ENCODE measurements at regions not wholly inside any gene's neighbourhood (a gene's known extent, or its start where the extent isn't known, plus 50 kb on each side); places are given as distances from the start of the nearest gene placed in this dataset.
"Not testable (repeated sequence)": the region's sequence is repeated elsewhere in the genome, so short reads cannot be mapped to it uniquely, and the experiment has no call there.

DNA sequence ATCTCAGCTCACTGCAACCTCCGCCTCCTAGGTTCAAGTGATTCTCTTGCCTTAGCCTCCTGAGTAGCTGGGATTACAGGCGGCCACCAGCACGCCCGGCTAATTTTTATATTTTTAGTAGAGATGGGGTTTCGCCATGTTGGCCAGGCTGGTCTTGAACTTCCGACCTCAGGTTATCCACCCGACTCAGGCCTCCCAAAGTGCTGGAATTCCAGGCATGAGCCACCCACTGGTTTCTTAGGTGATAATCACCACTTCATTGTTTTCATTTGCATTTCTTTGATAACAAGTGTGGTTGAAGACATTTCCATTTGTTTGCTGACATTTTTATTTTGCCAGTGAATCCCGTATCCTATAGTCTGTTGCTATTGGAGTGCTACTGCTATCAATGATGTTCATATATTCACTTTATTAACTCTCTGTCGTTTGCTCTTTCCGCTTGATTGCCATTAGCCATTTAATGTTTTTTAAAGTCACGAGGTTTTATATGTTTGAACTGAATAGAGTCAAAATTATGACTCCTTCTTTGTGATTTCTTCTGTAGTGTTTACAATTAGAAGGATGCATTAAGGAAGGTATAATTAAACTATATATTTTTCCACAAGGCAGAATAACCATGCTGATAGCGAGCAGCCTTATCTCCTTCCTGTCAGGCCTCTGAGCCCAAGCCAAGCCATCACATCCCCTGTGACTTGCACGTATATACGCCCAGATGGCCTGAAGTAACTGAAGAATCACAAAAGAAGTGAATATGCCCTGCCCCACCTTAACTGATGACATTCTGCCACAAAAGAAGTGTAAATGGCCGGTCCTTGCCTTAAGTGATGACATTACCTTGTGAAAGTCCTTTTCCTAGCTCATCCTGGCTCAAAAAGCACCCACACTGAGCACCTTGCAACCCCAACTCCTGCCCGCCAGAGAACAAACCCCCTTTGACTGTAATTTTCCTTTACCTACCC, 87.3 kb upstream of the DAPK1 start:
- H4K91ac ChIP-seq (ENCODE audit: low read depth, low read length); H2BK12ac ChIP-seq (ENCODE audit: low read length); DNase-seq: not testable (repeated sequence)

DNA sequence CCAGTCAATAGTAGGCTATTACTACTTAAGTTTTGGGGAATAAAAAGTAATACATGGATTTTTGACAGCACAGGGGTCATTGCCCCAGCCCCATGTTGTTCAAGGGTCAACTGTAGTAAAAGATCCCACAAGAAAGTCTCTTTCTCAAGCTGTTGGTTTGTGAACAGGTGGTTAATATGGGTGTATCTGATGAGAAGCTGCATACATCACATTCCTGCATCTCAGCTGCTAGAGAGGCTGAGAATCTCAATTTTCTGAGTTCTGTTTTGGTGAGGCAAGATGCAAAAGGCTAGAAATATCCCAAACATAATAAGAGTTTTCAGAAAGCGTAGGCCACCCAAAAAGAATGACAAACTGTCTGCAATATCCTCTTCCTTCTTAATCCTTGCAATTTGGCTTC, 76.8 kb upstream of the DAPK1 start:
- Histone ChIP-seq H3K14ac (ENCODE audit: low read length) (no peak overlapping the region), H3K4me3 (ENCODE audit: low read depth, low read length) (no peak overlapping the region), H3K27ac (ENCODE audit: low read depth, low read length) (no peak overlapping the region), H3K23ac (ENCODE audit: low read length) (no peak overlapping the region), H2AFZ (ENCODE audit: insufficient read depth, low read length, poor library complexity) (no peak overlapping the region), H4K8ac (ENCODE audit: low read depth, low read length) (no peak overlapping the region), H2BK120ac (ENCODE audit: insufficient read depth, low read length, poor library complexity) (no peak overlapping the region), H3K79me1 (ENCODE audit: low read length) (no peaks in the 10 kb centered on the region), H2BK12ac (ENCODE audit: low read length) (no peak overlapping the region), H3K9ac (ENCODE audit: low read length) (no peak overlapping the region), H2BK5ac (ENCODE audit: low read depth, low read length, poor library complexity) (no peak overlapping the region), H3K36me3 (ENCODE audit: control insufficient read depth in 1 of 2, insufficient read depth in 2 of 2, low read length in 2 of 2) (no peaks in the 10 kb centered on the region), H3K9me3 (ENCODE audit: insufficient read depth, low read depth, low read length) (peaks cover 3% of the 10 kb centered on the region), H3K27me3 (ENCODE audit: insufficient read depth, low read length) (no peaks in the 10 kb centered on the region), H3K4me2 (ENCODE audit: low read length) (no peak overlapping the region), H3K79me2 (ENCODE audit: control insufficient read depth, insufficient read depth, low read length, poor library complexity) (no peaks in the 10 kb centered on the region), H3K4me1 (ENCODE audit: control insufficient read depth in 1 of 2, insufficient read depth in 2 of 2, low read length in 2 of 2) (no peaks in the 10 kb centered on the region), H4K91ac (ENCODE audit: low read depth, low read length) (no peak overlapping the region), H4K12ac (ENCODE audit: low read depth, low read length) (no peak overlapping the region), H3K4ac (ENCODE audit: low read depth, low read length) (no peak overlapping the region), H3K18ac (ENCODE audit: low read length) (no peak overlapping the region), H2AK5ac (ENCODE audit: low read length) (no peak overlapping the region)
- peak in 1 of 2 donors; percentile 20 for DNase-seq
- no CpG with 5 or more reads among the region's 1 CpG for WGBS (ENCODE audit: extremely low coverage, insufficient coverage, insufficient read length)

More for the DNA sequence above, 87.3 kb upstream of the DAPK1 start:
- not testable (repeated sequence) for H3K14ac ChIP-seq (ENCODE audit: low read length); H2AFZ ChIP-seq (ENCODE audit: insufficient read depth, low read length, poor library complexity); H2BK120ac ChIP-seq (ENCODE audit: insufficient read depth, low read length, poor library complexity); H3K23ac ChIP-seq (ENCODE audit: low read length); H3K18ac ChIP-seq (ENCODE audit: low read length); H2BK5ac ChIP-seq (ENCODE audit: low read depth, low read length, poor library complexity); H2AK5ac ChIP-seq (ENCODE audit: low read length); H3K4me2 ChIP-seq (ENCODE audit: low read length); H3K79me1 ChIP-seq (ENCODE audit: low read length); H4K8ac ChIP-seq (ENCODE audit: low read depth, low read length); H3K9ac ChIP-seq (ENCODE audit: low read length); H3K36me3 ChIP-seq (ENCODE audit: control insufficient read depth in 1 of 2, insufficient read depth in 2 of 2, low read length in 2 of 2); H3K4me1 ChIP-seq (ENCODE audit: control insufficient read depth in 1 of 2, insufficient read depth in 2 of 2, low read length in 2 of 2); H3K79me2 ChIP-seq (ENCODE audit: control insufficient read depth, insufficient read depth, low read length, poor library complexity); H4K12ac ChIP-seq (ENCODE audit: low read depth, low read length); H3K9me3 ChIP-seq (ENCODE audit: insufficient read depth, low read depth, low read length); H3K4me3 ChIP-seq (ENCODE audit: low read depth, low read length); H3K4ac ChIP-seq (ENCODE audit: low read depth, low read length); H3K27me3 ChIP-seq (ENCODE audit: insufficient read depth, low read length); H3K27ac ChIP-seq (ENCODE audit: low read depth, low read length)
- WGBS (ENCODE audit: extremely low coverage, insufficient coverage, insufficient read length), result no CpG with 5 or more reads among the region's 16 CpGs

DNA sequence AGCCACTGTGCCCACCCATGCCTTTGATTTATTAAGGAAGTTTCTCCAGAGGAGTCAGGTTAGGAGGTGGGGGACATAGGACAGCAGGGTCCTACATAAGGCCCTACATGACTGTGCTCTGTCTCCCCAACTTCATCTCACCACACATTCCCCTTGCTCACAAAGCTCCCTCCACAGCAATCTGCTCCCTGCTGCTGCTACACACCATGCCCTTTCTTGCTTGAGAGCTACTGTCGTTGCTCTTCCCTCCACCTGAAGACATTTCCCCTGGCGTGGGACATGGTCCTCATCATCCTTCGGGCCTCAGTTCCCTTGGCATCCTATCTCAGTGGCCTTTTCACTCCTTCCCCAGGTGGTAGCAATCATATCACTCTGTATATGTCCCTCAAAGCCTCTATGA, 75.9 kb upstream of the DAPK1 start:
- no CpG with 5 or more reads among the region's 3 CpGs for WGBS (ENCODE audit: extremely low coverage, insufficient coverage, insufficient read length)
- H2BK5ac ChIP-seq (ENCODE audit: low read depth, low read length, poor library complexity), result no peak overlapping the region
- H4K8ac ChIP-seq (ENCODE audit: low read depth, low read length), result no peak overlapping the region
- no peak overlapping the region for H3K27ac ChIP-seq (ENCODE audit: low read depth, low read length)
- H3K4me2 ChIP-seq (ENCODE audit: low read length), result no peak overlapping the region
- no peaks in the 10 kb centered on the region for H3K4me1 ChIP-seq (ENCODE audit: control insufficient read depth in 1 of 2, insufficient read depth in 2 of 2, low read length in 2 of 2)
- H3K18ac ChIP-seq (ENCODE audit: low read length), result no peak overlapping the region
- no peak overlapping the region for H3K23ac ChIP-seq (ENCODE audit: low read length)
- no peak overlapping the region for H2AFZ ChIP-seq (ENCODE audit: insufficient read depth, low read length, poor library complexity)
- no peak for DNase-seq
- H3K27me3 ChIP-seq (ENCODE audit: insufficient read depth, low read length), result no peaks in the 10 kb centered on the region
- no peak overlapping the region for H3K4me3 ChIP-seq (ENCODE audit: low read depth, low read length)
- H3K9ac ChIP-seq (ENCODE audit: low read length), result no peak overlapping the region
- H4K91ac ChIP-seq (ENCODE audit: low read depth, low read length), result no peak overlapping the region
- H3K9me3 ChIP-seq (ENCODE audit: insufficient read depth, low read depth, low read length), result peaks cover 3% of the 10 kb centered on the region
- no peak overlapping the region for H2BK120ac ChIP-seq (ENCODE audit: insufficient read depth, low read length, poor library complexity)
- H2AK5ac ChIP-seq (ENCODE audit: low read length), result no peak overlapping the region
- H3K4ac ChIP-seq (ENCODE audit: low read depth, low read length), result no peak overlapping the region
- no peaks in the 10 kb centered on the region for H3K36me3 ChIP-seq (ENCODE audit: control insufficient read depth in 1 of 2, insufficient read depth in 2 of 2, low read length in 2 of 2)
- no peaks in the 10 kb centered on the region for H3K79me2 ChIP-seq (ENCODE audit: control insufficient read depth, insufficient read depth, low read length, poor library complexity)
- no peak overlapping the region for H3K14ac ChIP-seq (ENCODE audit: low read length)
- H4K12ac ChIP-seq (ENCODE audit: low read depth, low read length), result no peak overlapping the region
- H2BK12ac ChIP-seq (ENCODE audit: low read length), result no peak overlapping the region
- no peaks in the 10 kb centered on the region for H3K79me1 ChIP-seq (ENCODE audit: low read length)

DNA sequence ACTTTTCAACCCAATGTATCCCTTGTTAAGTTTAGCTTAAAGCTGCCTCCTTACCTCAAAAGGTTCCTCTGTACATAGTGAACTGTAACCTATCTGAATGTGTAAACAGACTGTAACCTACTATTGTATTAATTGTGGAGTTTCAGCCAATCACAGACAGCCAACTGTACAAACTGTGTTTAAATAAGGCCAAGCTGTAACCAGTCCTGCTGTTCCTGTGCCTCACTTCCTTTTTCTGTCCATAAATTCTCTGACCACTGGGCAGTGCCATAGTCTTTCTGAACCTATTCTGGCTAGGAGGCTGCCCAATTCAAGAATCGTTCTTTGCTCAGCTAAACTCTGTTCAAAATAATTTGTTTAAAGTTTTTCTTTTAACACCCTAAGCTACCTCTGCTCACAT, 74.7 kb upstream of the DAPK1 start:
- H3K27ac ChIP-seq (ENCODE audit: low read depth, low read length), result no peak overlapping the region
- no peak overlapping the region for H2BK12ac ChIP-seq (ENCODE audit: low read length)
- H4K8ac ChIP-seq (ENCODE audit: low read depth, low read length), result no peak overlapping the region
- no peak overlapping the region for H3K14ac ChIP-seq (ENCODE audit: low read length)
- no peaks in the 10 kb centered on the region for H3K79me2 ChIP-seq (ENCODE audit: control insufficient read depth, insufficient read depth, low read length, poor library complexity)
- no peaks in the 10 kb centered on the region for H3K27me3 ChIP-seq (ENCODE audit: insufficient read depth, low read length)
- WGBS (ENCODE audit: extremely low coverage, insufficient coverage, insufficient read length), result no CpG with 5 or more reads among the region's 1 CpG
- H3K36me3 ChIP-seq (ENCODE audit: control insufficient read depth in 1 of 2, insufficient read depth in 2 of 2, low read length in 2 of 2), result no peaks in the 10 kb centered on the region
- H2BK5ac ChIP-seq (ENCODE audit: low read depth, low read length, poor library complexity), result no peak overlapping the region
- H3K4me2 ChIP-seq (ENCODE audit: low read length), result no peak overlapping the region
- no peaks in the 10 kb centered on the region for H3K79me1 ChIP-seq (ENCODE audit: low read length)
- H2AFZ ChIP-seq (ENCODE audit: insufficient read depth, low read length, poor library complexity), result no peak overlapping the region
- H4K12ac ChIP-seq (ENCODE audit: low read depth, low read length), result no peak overlapping the region
- H3K9ac ChIP-seq (ENCODE audit: low read length), result no peak overlapping the region
- DNase-seq, result peak in 1 of 2 donors; percentile 54
- peaks cover 0 to under 1% of the 10 kb centered on the region in 2 experiments for H3K4me1 ChIP-seq (ENCODE audit: control insufficient read depth in 1 of 2, insufficient read depth in 2 of 2, low read length in 2 of 2)
- no peak overlapping the region for H2AK5ac ChIP-seq (ENCODE audit: low read length)
- H3K4ac ChIP-seq (ENCODE audit: low read depth, low read length), result no peak overlapping the region
- H3K9me3 ChIP-seq (ENCODE audit: insufficient read depth, low read depth, low read length), result peaks cover 3% of the 10 kb centered on the region
- no peak overlapping the region for H3K23ac ChIP-seq (ENCODE audit: low read length)
- no peak overlapping the region for H4K91ac ChIP-seq (ENCODE audit: low read depth, low read length)
- no peak overlapping the region for H3K18ac ChIP-seq (ENCODE audit: low read length)
- H3K4me3 ChIP-seq (ENCODE audit: low read depth, low read length), result no peak overlapping the region
- H2BK120ac ChIP-seq (ENCODE audit: insufficient read depth, low read length, poor library complexity), result no peak overlapping the region
